ENCODE measurements at regions not wholly inside any gene's neighbourhood (a gene's known extent, or its start where the extent isn't known, plus 50 kb on each side); places are given as distances from the start of the nearest gene placed in this dataset.

DNA sequence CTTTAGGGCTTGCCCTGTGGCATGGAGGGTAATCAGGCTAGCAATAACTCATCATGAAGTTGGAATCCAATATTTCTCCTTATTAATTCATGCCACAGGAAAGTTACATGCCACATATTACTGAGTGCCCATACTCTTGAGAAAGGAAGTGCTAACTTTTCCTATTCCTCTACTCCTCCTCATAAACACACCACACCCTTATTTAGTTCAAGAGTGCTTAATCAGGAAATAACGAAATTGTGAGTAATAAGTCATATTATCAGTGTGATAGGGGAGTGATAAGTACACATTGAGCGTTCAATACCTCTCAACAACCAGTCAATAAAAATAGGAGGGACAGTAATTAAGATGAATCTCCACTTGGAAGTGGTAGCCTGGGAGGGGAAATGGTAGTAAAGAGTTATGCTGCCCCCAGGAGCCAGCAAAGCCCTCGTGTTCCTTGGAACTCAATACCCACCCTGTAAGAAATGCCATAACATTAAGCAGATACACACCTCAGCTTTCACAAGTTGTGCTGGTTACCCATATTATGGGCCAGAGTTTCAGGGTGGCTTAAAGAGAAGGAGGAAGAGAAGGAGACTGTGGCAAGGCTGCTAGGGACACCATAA, 410.0 kb upstream of the NR3C2 start:
- no peak for TF ChIP-seq POLR2AphosphoS5 (IDR thresholded peaks at IDR 0.05; ENCODE audit: low read depth, low read length)
- TF ChIP-seq POLR2A (IDR thresholded peaks at IDR 0.05; ENCODE audit: low read depth, low read length), result no peak
- TF ChIP-seq TAF1 (IDR thresholded peaks at IDR 0.05; ENCODE audit: low read depth, low read length), result no peak
- no peak for TF ChIP-seq POU2F2 (IDR thresholded peaks at IDR 0.05; ENCODE audit: low read depth, low read length)
- TF ChIP-seq PAX5 (IDR thresholded peaks at IDR 0.05; ENCODE audit: insufficient read depth, low read length, severe bottlenecking), result no peak
